CD4-positive, alpha-beta T cell treated with Interleukin-2 at 100 ng/mL for 4 hours (primary cell): ENCODE measurements at regions not wholly inside any gene's neighbourhood (a gene's known extent, or its start where the extent isn't known, plus 50 kb on each side); places are given as distances from the start of the nearest gene placed in this dataset.
"Not testable (repeated sequence)": the region's sequence is repeated elsewhere in the genome, so short reads cannot be mapped to it uniquely, and the experiment has no call there.

Experiments used
- DNase-seq: peaks from one replicate; pipeline ENCODE4 v3.0.0-alpha.2; 2020; ENCODE audit warnings: low spot score

GRCh38 chr7:28328822-28329660 lies 83.3 kb upstream of the CREB5 start:
- no peak for DNase-seq

GRCh38 chr7:28329661-28330363 lies 82.5 kb upstream of the CREB5 start:
- DNase-seq, result peak; percentile 31

- no peak for DNase-seq
These were observed 81.8 kb upstream of the CREB5 start for GRCh38 chr7:28330384-28331070.

GRCh38 chr7:28332046-28332445 lies 80.3 kb upstream of the CREB5 start:
- no peak for DNase-seq

- DNase-seq, result not testable (repeated sequence)
These were observed 78.8 kb upstream of the CREB5 start for GRCh38 chr7:28333548-28333947.

- no peak for DNase-seq
These were observed 75.5 kb upstream of the CREB5 start for GRCh38 chr7:28336806-28337205.

GRCh38 chr7:28338041-28338440 lies 74.3 kb upstream of the CREB5 start:
- no peak for DNase-seq

GRCh38 chr7:28343462-28343861 lies 68.9 kb upstream of the CREB5 start:
- DNase-seq, result no peak

GRCh38 chr7:28346256-28346655 lies 66.1 kb upstream of the CREB5 start:
- DNase-seq, result no peak

- DNase-seq, result no peak
These were observed 65.5 kb upstream of the CREB5 start for GRCh38 chr7:28346676-28347363.

GRCh38 chr7:28347475-28348318 lies 64.6 kb upstream of the CREB5 start:
- no peak for DNase-seq

GRCh38 chr7:28348636-28349035 lies 63.7 kb upstream of the CREB5 start:
- no peak for DNase-seq

GRCh38 chr7:28349637-28350036 lies 62.7 kb upstream of the CREB5 start:
- no peak for DNase-seq

GRCh38 chr7:28350662-28351061 lies 61.7 kb upstream of the CREB5 start:
- DNase-seq, result no peak

- DNase-seq, result no peak
These were observed 60.9 kb upstream of the CREB5 start for GRCh38 chr7:28351450-28351849.

GRCh38 chr7:28354601-28355402 lies 57.5 kb upstream of the CREB5 start:
- DNase-seq, result no peak

- no peak for DNase-seq
These were observed 56.5 kb upstream of the CREB5 start for GRCh38 chr7:28355635-28356319.

GRCh38 chr7:28356619-28357018 lies 55.7 kb upstream of the CREB5 start:
- DNase-seq, result no peak

GRCh38 chr7:28358423-28358868 lies 53.9 kb upstream of the CREB5 start:
- DNase-seq, result no peak

GRCh38 chr7:28360739-28361138 lies 51.6 kb upstream of the CREB5 start:
- DNase-seq, result no peak
